Panc1 (cell line): ENCODE measurements at regions not wholly inside any gene's neighbourhood (a gene's known extent, or its start where the extent isn't known, plus 50 kb on each side); places are given as distances from the start of the nearest gene placed in this dataset.

Source experiments
- ATAC-seq: fragments of 200-7000 bp; cut with Tn5 transposase; 2 replicates; pipeline ENCODE4 v1.9.1; 2020; ENCODE audit warnings: mild to moderate bottlenecking, moderate library complexity
- BruUV-seq: library from RNA; stranded (reverse); fragments of 400-500 nt; replicated peaks from 2 replicates; lab custom pipeline; 2021; lab: Mats Ljungman, UMichigan
- CTCF ChIA-PET: fragments of 300-600 bp; sonication (Branson Sonifier 250); formaldehyde crosslinking; loops from one replicate; lab custom pipeline; 2022; ENCODE audit warnings: antibody characterized with exemption; lab: Charles Lee
- POLR2A ChIA-PET: fragments of 300-600 bp; sonication (Branson Sonifier 250); formaldehyde crosslinking; loops from one replicate; lab custom pipeline; 2022; ENCODE audit warnings: antibody characterized with exemption; lab: Charles Lee
- DNase-seq: peaks from one replicate; pipeline ENCODE4 v3.0.0-alpha.2; 2010; ENCODE audit warnings: low read depth, low spot score
- H3K27ac ChIP-seq: 2 replicates; pipeline ENCODE4 v1.5.1; 2011; ENCODE audit warnings: mild to moderate bottlenecking, low read length, inconsistent platforms
- H3K27me3 ChIP-seq: fragments of 200-500 bp; sonication (Bioruptor generic); 2 replicates; pipeline ENCODE4 v1.6.0; 2014; ENCODE audit warnings: low read length, inconsistent platforms; ENCODE audit not compliant: control insufficient read depth, insufficient read depth
- H3K36me3 ChIP-seq: fragments of 200-500 bp; sonication (Bioruptor generic); 2 replicates; pipeline ENCODE4 v1.5.1; 2014; ENCODE audit warnings: inconsistent platforms, mild to moderate bottlenecking, low read length, moderate library complexity; ENCODE audit not compliant: control insufficient read depth, insufficient read depth
- H3K4me1 ChIP-seq: 2 replicates; pipeline ENCODE4 v1.5.1; 2011; ENCODE audit warnings: inconsistent platforms, mild to moderate bottlenecking, low read length, moderate library complexity; ENCODE audit not compliant: control insufficient read depth, insufficient read depth
- H3K4me3 ChIP-seq, 2 experiments: 2 replicates each; pipeline ENCODE4 v1.5.1; 2011 to 2012; ENCODE audit warnings: low read depth in 2 of 2, low read length in 2 of 2, mild to moderate bottlenecking in 2 of 2, inconsistent platforms in 1 of 2, moderate library complexity in 1 of 2
- H3K9me3 ChIP-seq: fragments of 200-500 bp; sonication (Bioruptor generic); 2 replicates; pipeline ENCODE4 v1.5.1; 2014; ENCODE audit warnings: low read depth, mild to moderate bottlenecking, inconsistent platforms, low read length, moderate library complexity; ENCODE audit not compliant: control insufficient read depth, insufficient read depth
- POLR2AphosphoS5 ChIP-seq: IDR thresholded peaks from 2 replicates; pipeline ENCODE4 v1.6.1; 2012; ENCODE audit warnings: mild to moderate bottlenecking, low read depth, low read length, moderate library complexity
- SIN3A ChIP-seq: IDR thresholded peaks from 2 replicates; pipeline ENCODE4 v1.6.1; 2012; ENCODE audit warnings: low read depth, mild to moderate bottlenecking, low read length, moderate library complexity, borderline replicate concordance; ENCODE audit not compliant: insufficient read depth
- TCF7L2 ChIP-seq: IDR thresholded peaks from 2 replicates; pipeline ENCODE4 v1.6.1; 2011; ENCODE audit warnings: mild to moderate bottlenecking, low read depth, low read length, inconsistent platforms
- in situ Hi-C: cut with HindIII; loops from 2 replicates; pipeline ENCODE4 v1.10.0; 2016; ENCODE audit warnings: low sequenced_read_pairs, low pct_unique_long_range_greater_than_20kb
- intact Hi-C: fragments of 100-400 bp; cut with micrococcal nuclease; formaldehyde crosslinking; loops from one replicate; pipeline ENCODE4 v1.10.0; 2022; ENCODE audit not compliant: unreplicated experiment
- TF ChIP-seq, protein P1 (sequence below): fragments of 450-650 bp; IDR thresholded peaks from 2 replicates; pipeline ENCODE4 v1.5.1; 2017; ENCODE audit warnings: mild to moderate bottlenecking
- TF ChIP-seq, protein P2 (sequence below), 2 experiments: IDR thresholded peaks; 2 replicates each; pipeline ENCODE4 v1.6.1; 2011 to 2012; ENCODE audit warnings: low read depth in 2 of 2, control low read depth in 1 of 2, low read length in 1 of 2, mild to moderate bottlenecking in 1 of 2, moderate library complexity in 1 of 2; ENCODE audit not compliant: insufficient read depth in 1 of 2

DNA sequence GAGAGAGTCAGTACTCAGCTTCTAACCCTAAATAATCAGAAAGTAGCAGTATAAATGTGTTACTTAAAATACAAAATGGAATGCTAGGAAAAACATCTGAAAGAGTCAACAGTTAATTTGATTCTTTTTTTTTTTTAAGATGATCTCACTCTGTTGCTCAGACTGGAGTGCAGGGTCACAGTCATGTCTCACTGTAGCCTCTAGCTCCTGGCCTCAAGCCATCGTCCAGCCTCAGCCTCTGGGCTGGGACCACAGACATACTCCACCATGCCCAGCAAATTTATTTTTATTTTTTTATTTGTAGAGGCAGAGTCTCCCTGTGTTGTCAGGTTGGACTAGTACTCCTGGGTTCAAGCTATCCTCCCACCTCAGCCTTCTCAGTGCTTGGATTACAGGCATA, 424.9 kb downstream of the IRX2 start:
- Histone ChIP-seq H3K9me3 (no peaks in the 10 kb centered on the region), H3K27me3 (no peaks in the 10 kb centered on the region), H3K36me3 (no peaks in the 10 kb centered on the region), H3K4me1 (no peaks in the 10 kb centered on the region), H3K27ac (no peak overlapping the region), H3K4me3 (no peak overlapping the region)
- BruUV-seq = no TSS peak
- no peak for TF ChIP-seq TCF7L2
- no peak for TF ChIP-seq POLR2AphosphoS5
- TF ChIP-seq, protein P1, sequence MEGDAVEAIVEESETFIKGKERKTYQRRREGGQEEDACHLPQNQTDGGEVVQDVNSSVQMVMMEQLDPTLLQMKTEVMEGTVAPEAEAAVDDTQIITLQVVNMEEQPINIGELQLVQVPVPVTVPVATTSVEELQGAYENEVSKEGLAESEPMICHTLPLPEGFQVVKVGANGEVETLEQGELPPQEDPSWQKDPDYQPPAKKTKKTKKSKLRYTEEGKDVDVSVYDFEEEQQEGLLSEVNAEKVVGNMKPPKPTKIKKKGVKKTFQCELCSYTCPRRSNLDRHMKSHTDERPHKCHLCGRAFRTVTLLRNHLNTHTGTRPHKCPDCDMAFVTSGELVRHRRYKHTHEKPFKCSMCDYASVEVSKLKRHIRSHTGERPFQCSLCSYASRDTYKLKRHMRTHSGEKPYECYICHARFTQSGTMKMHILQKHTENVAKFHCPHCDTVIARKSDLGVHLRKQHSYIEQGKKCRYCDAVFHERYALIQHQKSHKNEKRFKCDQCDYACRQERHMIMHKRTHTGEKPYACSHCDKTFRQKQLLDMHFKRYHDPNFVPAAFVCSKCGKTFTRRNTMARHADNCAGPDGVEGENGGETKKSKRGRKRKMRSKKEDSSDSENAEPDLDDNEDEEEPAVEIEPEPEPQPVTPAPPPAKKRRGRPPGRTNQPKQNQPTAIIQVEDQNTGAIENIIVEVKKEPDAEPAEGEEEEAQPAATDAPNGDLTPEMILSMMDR = no peak
- TF ChIP-seq SIN3A = no peak
- TF ChIP-seq, protein P2, sequence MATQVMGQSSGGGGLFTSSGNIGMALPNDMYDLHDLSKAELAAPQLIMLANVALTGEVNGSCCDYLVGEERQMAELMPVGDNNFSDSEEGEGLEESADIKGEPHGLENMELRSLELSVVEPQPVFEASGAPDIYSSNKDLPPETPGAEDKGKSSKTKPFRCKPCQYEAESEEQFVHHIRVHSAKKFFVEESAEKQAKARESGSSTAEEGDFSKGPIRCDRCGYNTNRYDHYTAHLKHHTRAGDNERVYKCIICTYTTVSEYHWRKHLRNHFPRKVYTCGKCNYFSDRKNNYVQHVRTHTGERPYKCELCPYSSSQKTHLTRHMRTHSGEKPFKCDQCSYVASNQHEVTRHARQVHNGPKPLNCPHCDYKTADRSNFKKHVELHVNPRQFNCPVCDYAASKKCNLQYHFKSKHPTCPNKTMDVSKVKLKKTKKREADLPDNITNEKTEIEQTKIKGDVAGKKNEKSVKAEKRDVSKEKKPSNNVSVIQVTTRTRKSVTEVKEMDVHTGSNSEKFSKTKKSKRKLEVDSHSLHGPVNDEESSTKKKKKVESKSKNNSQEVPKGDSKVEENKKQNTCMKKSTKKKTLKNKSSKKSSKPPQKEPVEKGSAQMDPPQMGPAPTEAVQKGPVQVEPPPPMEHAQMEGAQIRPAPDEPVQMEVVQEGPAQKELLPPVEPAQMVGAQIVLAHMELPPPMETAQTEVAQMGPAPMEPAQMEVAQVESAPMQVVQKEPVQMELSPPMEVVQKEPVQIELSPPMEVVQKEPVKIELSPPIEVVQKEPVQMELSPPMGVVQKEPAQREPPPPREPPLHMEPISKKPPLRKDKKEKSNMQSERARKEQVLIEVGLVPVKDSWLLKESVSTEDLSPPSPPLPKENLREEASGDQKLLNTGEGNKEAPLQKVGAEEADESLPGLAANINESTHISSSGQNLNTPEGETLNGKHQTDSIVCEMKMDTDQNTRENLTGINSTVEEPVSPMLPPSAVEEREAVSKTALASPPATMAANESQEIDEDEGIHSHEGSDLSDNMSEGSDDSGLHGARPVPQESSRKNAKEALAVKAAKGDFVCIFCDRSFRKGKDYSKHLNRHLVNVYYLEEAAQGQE (IDR thresholded peaks at IDR 0.05; ENCODE audit: insufficient read depth in 1 of 2, low read depth in 2 of 2, low read length in 1 of 2) = no peak
- ATAC-seq (no peak), DNase-seq (no peak)
- ChIA-PET POLR2A (no interaction called here), CTCF (no interaction called here)
- in situ Hi-C loops = no loop called here
- intact Hi-C loops = no loop called here

DNA sequence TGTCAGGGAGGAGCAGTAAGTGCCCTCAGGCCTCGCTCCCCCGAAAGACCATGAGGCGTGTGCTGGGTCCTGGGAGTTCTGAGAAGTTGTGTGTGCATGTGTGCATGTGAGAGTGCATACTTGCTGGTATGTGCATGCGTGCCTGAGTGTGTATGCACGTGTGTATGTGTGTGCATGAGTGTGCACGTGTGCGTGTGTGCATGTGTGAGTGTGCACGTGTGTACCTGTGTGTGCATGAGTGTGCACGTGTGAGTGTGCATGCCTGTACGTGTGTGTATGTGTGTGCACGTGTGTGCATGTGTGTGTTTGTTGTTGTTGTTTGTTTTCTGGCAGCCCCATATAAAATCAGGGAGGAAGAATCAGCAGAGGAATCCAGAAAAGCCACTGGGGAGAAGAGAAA, 426.7 kb downstream of the IRX2 start:
- Histone ChIP-seq H3K4me3 (no peak overlapping the region), H3K4me1 (no peaks in the 10 kb centered on the region), H3K27ac (no peak overlapping the region), H3K36me3 (no peaks in the 10 kb centered on the region), H3K9me3 (no peaks in the 10 kb centered on the region), H3K27me3 (no peaks in the 10 kb centered on the region)
- CTCF ChIA-PET = no interaction called here
- in situ Hi-C loops (no loop called here), intact Hi-C loops (no loop called here)
- no TSS peak for BruUV-seq
- DNase-seq (no peak), ATAC-seq (no peak)
- TF ChIP-seq TCF7L2 = no peak
- no peak for TF ChIP-seq POLR2AphosphoS5
- TF ChIP-seq, protein P2 (IDR thresholded peaks at IDR 0.05; ENCODE audit: insufficient read depth in 1 of 2, low read depth in 2 of 2, low read length in 1 of 2) = no peak
- TF ChIP-seq SIN3A = no peak
- TF ChIP-seq, protein P1 = no peak
- POLR2A ChIA-PET = no interaction called here
